Lung (tissue), 11 donors: ENCODE measurements at regions not wholly inside any gene's neighbourhood (a gene's known extent, or its start where the extent isn't known, plus 50 kb on each side); places are given as distances from the start of the nearest gene placed in this dataset.

Experiments used
- ATAC-seq: fragments of 200-7000 bp; cut with Tn5 transposase; one replicate; pipeline ENCODE4 v1.9.1; 2020; ENCODE audit warnings: moderate number of reproducible peaks; ENCODE audit not compliant: insufficient read depth, low FRiP score
- DNase-seq, 3 donors: peaks; one replicate each; pipeline ENCODE4 v3.0.0-alpha.2; 2013 to 2017
- H3K27ac ChIP-seq, 2 donors: one replicate each; pipeline ENCODE4 v1.5.1; 2013; ENCODE audit warnings: mild to moderate bottlenecking in 2 of 2, moderate library complexity in 2 of 2, control low read depth in 1 of 2, inconsistent platforms in 1 of 2, low read depth in 1 of 2, low read length in 1 of 2
- H3K27me3 ChIP-seq, 3 donors: one replicate each; pipeline ENCODE4 v1.5.1; 2013; ENCODE audit warnings: low read length in 2 of 3; ENCODE audit not compliant: control insufficient read depth in 3 of 3, insufficient read depth in 3 of 3
- H3K36me3 ChIP-seq, 4 donors: one replicate each; pipeline ENCODE4 v1.5.1; 2013; ENCODE audit warnings: low read length in 4 of 4, mild to moderate bottlenecking in 1 of 4, moderate library complexity in 1 of 4; ENCODE audit not compliant: control insufficient read depth in 4 of 4, insufficient read depth in 4 of 4
- H3K4me1 ChIP-seq, 5 donors: one replicate each; pipeline ENCODE4 v1.5.1; 2013; ENCODE audit warnings: low read length in 5 of 5, mild to moderate bottlenecking in 2 of 5, moderate library complexity in 1 of 5; ENCODE audit not compliant: control insufficient read depth in 5 of 5, insufficient read depth in 5 of 5
- H3K4me3 ChIP-seq: one replicate; pipeline ENCODE4 v1.5.1; 2013; ENCODE audit warnings: mild to moderate bottlenecking, control low read depth, moderate library complexity
- H3K9ac ChIP-seq, 2 donors: one replicate each; pipeline ENCODE4 v1.5.1; 2013; ENCODE audit warnings: low read length in 2 of 2, control low read depth in 1 of 2; ENCODE audit not compliant: insufficient read depth in 1 of 2
- H3K9me3 ChIP-seq, 4 donors: one replicate each; pipeline ENCODE4 v1.5.1; 2013; ENCODE audit warnings: low read length in 3 of 4, mild to moderate bottlenecking in 1 of 4, moderate library complexity in 1 of 4; ENCODE audit not compliant: control insufficient read depth in 4 of 4, insufficient read depth in 3 of 4
- CTCF ChIP-seq: IDR thresholded peaks from 2 replicates; pipeline ENCODE4 v1.5.1; 2012; ENCODE audit warnings: mild to moderate bottlenecking; ENCODE audit errors: control extremely low read depth, extremely low read depth
- WGBS, 2 donors: extraction: QIAGEN DNeasy Blood & Tissue Kit; methylation state at CpG; one replicate each; pipeline ENCODE4 v1.1.7; 2013; 5-methylcytosine and 5-hydroxymethylcytosine counted together
- donor health status: control.
- donor health status: control.
- donor health status: Bipolar disorder and iron deficiency.
- donor health status: healthy.
- donor health status: DM: yes; HTN: yes; CAD: no.

- no peak for TF ChIP-seq CTCF
- H3K9ac ChIP-seq: no peak overlapping the region
- DNase-seq: no peak
- no peaks in the 10 kb centered on the region for H3K4me1 ChIP-seq
- H3K36me3 ChIP-seq: no peaks in the 10 kb centered on the region
- WGBS, 2 donors: 47 to 51% methylated on average over 6 of the region's 6 CpGs
- no peak overlapping the region for H3K4me3 ChIP-seq
- H3K9me3 ChIP-seq: peaks cover 0 to 13% (median 0%) of the 10 kb centered on the region in 4 donors
- ATAC-seq: no peak
- no peaks in the 10 kb centered on the region for H3K27me3 ChIP-seq
- no peak overlapping the region for H3K27ac ChIP-seq
These were observed 279.1 kb downstream of the FGF9 start for GRCh38 chr13:21949818-21950429.

GRCh38 chr13:21956666-21957065 lies 285.8 kb downstream of the FGF9 start:
- Histone ChIP-seq H3K27ac (no peak overlapping the region), H3K9me3 (peaks cover 0 to 7% (median under 1%) of the 10 kb centered on the region in 4 donors), H3K9ac (no peak overlapping the region), H3K36me3 (no peaks in the 10 kb centered on the region), H3K4me1 (no peaks in the 10 kb centered on the region), H3K27me3 (no peaks in the 10 kb centered on the region), H3K4me3 (no peak overlapping the region)
- no peak for TF ChIP-seq CTCF
- 83 to 92% methylated on average over 1 of the region's 1 CpG for WGBS, 2 donors
- DNase-seq: no peak
- ATAC-seq: no peak

- no peaks in the 10 kb centered on the region for H3K4me1 ChIP-seq
- no peak for DNase-seq
These were observed 287.0 kb downstream of the FGF9 start for GRCh38 chr13:21957833-21958232.

More at GRCh38 chr13:21957833-21958232, 287.0 kb downstream of the FGF9 start:
- Histone ChIP-seq H3K27ac (no peak overlapping the region), H3K9ac (no peak overlapping the region), H3K4me3 (no peak overlapping the region), H3K36me3 (no peaks in the 10 kb centered on the region), H3K9me3 (peaks cover 0 to 8% (median 3%) of the 10 kb centered on the region in 4 donors), H3K27me3 (no peaks in the 10 kb centered on the region)
- ATAC-seq: no peak
- TF ChIP-seq CTCF: no peak
